RWPE2 (cell line): ENCODE measurements at regions not wholly inside any gene's neighbourhood (a gene's known extent, or its start where the extent isn't known, plus 50 kb on each side); places are given as distances from the start of the nearest gene placed in this dataset.

Experiments
- ATAC-seq: fragments of 200-7000 bp; cut with Tn5 transposase; 3 replicates; pipeline ENCODE4 v1.9.1; 2021; ENCODE audit warnings: low read depth
- DNase-seq: peaks from one replicate; pipeline ENCODE4 v3.0.0-alpha.2; 2020; ENCODE audit warnings: low spot score
- H3K27ac ChIP-seq: fragments of 450-650 bp; 2 replicates; pipeline ENCODE4 v1.5.1; 2017; ENCODE audit warnings: mild to moderate bottlenecking; ENCODE audit not compliant: poor library complexity, severe bottlenecking
- H3K27me3 ChIP-seq: fragments of 250-450 bp; sonication (Bioruptor Pico); 2 replicates; pipeline ENCODE4 v1.5.1; 2021; ENCODE audit warnings: mild to moderate bottlenecking, moderate library complexity; ENCODE audit not compliant: insufficient read depth, poor library complexity, severe bottlenecking
- H3K36me3 ChIP-seq: fragments of 250-450 bp; sonication (Bioruptor Pico); 2 replicates; pipeline ENCODE4 v1.5.1; 2020; ENCODE audit warnings: low read depth, mild to moderate bottlenecking, moderate library complexity
- H3K4me1 ChIP-seq: fragments of 250-450 bp; sonication (Bioruptor Pico); 2 replicates; pipeline ENCODE4 v1.5.1; 2021; ENCODE audit warnings: mild to moderate bottlenecking, moderate library complexity; ENCODE audit not compliant: insufficient read depth, poor library complexity, severe bottlenecking
- H3K4me3 ChIP-seq: fragments of 250-450 bp; sonication (Bioruptor Pico); 2 replicates; pipeline ENCODE4 v1.5.1; 2021; ENCODE audit warnings: mild to moderate bottlenecking, moderate library complexity; ENCODE audit not compliant: severe bottlenecking
- H3K9me3 ChIP-seq: fragments of 250-450 bp; sonication (Bioruptor Pico); 2 replicates; pipeline ENCODE4 v1.5.1; 2021; ENCODE audit warnings: mild to moderate bottlenecking, moderate library complexity; ENCODE audit not compliant: severe bottlenecking
- CTCF ChIP-seq: fragments of 450-650 bp; IDR thresholded peaks from one replicate; pipeline ENCODE4 v1.5.1; 2017; ENCODE audit warnings: mild to moderate bottlenecking, moderate library complexity; ENCODE audit not compliant: poor library complexity, severe bottlenecking

GRCh38 chr1:175818929-175819328, 75.5 kb upstream of the TNR start:
- no peak for DNase-seq
- no peak for TF ChIP-seq CTCF
- H3K9me3 ChIP-seq = no peaks in the 10 kb centered on the region

GRCh38 chr1:175817445-175817844, 74.0 kb upstream of the TNR start:
- no peaks in the 10 kb centered on the region for H3K9me3 ChIP-seq
- no peak for DNase-seq
- no peak for ATAC-seq
- no peak for TF ChIP-seq CTCF
- no peaks in the 10 kb centered on the region for H3K36me3 ChIP-seq
- H3K4me3 ChIP-seq = no peak overlapping the region
- H3K4me1 ChIP-seq = peaks cover 3% of the 10 kb centered on the region
- H3K27me3 ChIP-seq = no peaks in the 10 kb centered on the region
- no peak overlapping the region for H3K27ac ChIP-seq

More at GRCh38 chr1:175818929-175819328, 75.5 kb upstream of the TNR start:
- no peak overlapping the region for H3K4me3 ChIP-seq
- peaks cover 11% of the 10 kb centered on the region for H3K4me1 ChIP-seq
- H3K36me3 ChIP-seq = no peaks in the 10 kb centered on the region
- H3K27me3 ChIP-seq = no peaks in the 10 kb centered on the region
- H3K27ac ChIP-seq = no peak overlapping the region
- no peak for ATAC-seq

DNA sequence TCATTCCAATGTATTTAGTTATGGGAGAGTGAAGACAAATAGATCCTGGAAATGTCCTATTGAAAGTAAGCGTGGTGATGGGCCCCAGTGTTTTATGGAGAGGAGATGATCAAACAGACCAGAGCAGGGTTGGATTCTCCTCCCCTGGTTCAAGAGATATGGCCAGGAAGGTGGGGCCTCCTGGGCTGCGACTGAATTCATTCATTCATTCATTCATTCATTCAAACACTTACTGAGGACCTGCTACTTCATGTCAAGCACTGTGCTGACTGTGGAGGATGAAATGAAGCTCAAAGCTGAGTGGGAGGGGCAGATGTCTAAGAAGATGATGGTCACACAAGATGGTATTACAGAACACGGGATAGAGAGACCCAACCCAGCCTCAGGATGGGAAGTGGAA, 71.5 kb upstream of the TNR start:
- no peak for TF ChIP-seq CTCF
- H3K27ac ChIP-seq = no peak overlapping the region
- H3K27me3 ChIP-seq = no peaks in the 10 kb centered on the region
- ATAC-seq (no peak), DNase-seq (no peak)
- no peak overlapping the region for H3K4me3 ChIP-seq
- H3K4me1 ChIP-seq = no peaks in the 10 kb centered on the region
- H3K9me3 ChIP-seq = no peaks in the 10 kb centered on the region
- H3K36me3 ChIP-seq = no peaks in the 10 kb centered on the region

DNA sequence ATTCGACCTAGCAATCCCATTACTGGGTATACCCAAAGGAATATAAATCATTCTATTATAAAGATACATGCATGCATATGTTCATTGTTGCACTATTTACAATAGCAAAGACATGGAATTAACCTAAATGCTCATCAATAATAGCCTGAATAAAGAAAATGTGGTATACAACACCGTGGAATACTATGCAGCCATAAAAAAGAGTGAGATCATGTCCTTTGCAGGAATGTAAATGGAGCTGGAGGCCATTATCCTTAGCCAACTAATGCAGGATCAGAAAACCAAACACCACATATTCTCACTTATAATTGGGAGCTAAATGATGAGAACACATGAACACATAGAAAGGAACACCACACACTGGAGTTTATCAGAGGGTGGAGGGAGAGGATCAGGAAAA, 69.5 kb upstream of the TNR start:
- no peak for DNase-seq
- Histone ChIP-seq H3K4me1 (no peaks in the 10 kb centered on the region), H3K9me3 (no peaks in the 10 kb centered on the region), H3K27me3 (no peaks in the 10 kb centered on the region), H3K4me3 (no peak overlapping the region), H3K27ac (no peak overlapping the region), H3K36me3 (no peaks in the 10 kb centered on the region)
- TF ChIP-seq CTCF = no peak
- no peak for ATAC-seq

GRCh38 chr1:175810305-175810704, 66.9 kb upstream of the TNR start:
- Histone ChIP-seq H3K4me1 (no peaks in the 10 kb centered on the region), H3K36me3 (no peaks in the 10 kb centered on the region), H3K27me3 (no peaks in the 10 kb centered on the region), H3K4me3 (no peak overlapping the region), H3K9me3 (no peaks in the 10 kb centered on the region), H3K27ac (no peak overlapping the region)
- no peak for TF ChIP-seq CTCF
- DNase-seq (no peak), ATAC-seq (no peak)
